Stimulated activated CD4-positive, alpha-beta T cell treated with anti-CD3 and anti-CD28 coated beads, Interleukin-2, amount 100 ng/mL, for 48 hours (primary cell): ENCODE measurements at regions not wholly inside any gene's neighbourhood (a gene's known extent, or its start where the extent isn't known, plus 50 kb on each side); places are given as distances from the start of the nearest gene placed in this dataset.

Experiments used
- DNase-seq, 2 donors: peaks; one replicate each; pipeline ENCODE4 v3.0.0-alpha.2; 2020

DNA sequence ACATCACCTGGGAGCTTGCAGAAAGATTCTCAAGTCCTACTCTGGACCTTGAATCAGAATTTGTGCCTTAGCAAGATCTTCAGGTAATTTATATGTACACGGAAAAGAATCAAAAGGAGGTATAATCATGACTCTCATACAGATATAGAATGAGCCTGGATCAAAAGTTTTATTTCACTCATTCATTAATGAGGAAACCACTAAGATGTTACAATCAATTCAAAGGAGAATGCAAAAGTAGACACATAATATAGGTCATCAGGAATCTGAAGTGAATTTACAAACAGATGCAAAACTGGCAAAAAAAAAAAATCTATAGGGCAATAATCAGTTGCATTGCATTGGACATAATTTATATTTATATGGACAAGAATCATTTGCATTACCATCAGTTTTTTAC lies 195.4 kb upstream of the TLE3 start:
- no peak for DNase-seq

DNA sequence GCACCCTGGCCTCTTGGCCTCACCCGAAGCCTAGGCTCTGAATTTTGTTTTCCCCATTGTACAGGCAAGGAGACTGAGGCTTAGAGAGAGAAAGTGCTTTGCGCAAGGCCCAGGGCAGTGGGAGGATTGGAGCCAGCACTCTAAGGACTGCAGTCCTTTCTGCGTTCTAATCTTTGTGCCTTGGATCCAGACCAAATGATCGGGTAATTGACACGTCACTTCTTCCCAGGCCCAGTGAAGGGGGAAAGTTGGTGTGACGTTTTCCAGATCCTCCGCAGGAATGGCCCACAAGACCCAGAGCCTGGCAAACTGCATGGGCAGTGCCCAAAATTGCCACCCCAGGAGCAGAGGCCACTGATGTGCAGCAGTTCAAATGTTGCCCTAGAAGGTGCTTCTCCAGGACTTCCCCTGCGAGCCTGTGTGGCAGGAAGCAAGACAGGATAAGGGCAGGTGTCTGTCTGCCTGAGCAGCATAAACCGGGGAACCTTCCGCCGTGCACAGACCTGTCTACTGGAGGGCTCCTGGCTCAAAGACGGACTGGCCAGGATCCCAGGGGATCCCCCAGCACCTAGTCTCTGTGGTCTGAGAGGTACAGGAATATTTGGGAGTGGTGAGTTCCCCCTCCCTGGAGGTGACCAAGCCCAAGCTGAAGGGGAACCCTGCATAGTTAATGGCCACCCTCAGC lies 194.5 kb upstream of the TLE3 start:
- no peak for DNase-seq

DNA sequence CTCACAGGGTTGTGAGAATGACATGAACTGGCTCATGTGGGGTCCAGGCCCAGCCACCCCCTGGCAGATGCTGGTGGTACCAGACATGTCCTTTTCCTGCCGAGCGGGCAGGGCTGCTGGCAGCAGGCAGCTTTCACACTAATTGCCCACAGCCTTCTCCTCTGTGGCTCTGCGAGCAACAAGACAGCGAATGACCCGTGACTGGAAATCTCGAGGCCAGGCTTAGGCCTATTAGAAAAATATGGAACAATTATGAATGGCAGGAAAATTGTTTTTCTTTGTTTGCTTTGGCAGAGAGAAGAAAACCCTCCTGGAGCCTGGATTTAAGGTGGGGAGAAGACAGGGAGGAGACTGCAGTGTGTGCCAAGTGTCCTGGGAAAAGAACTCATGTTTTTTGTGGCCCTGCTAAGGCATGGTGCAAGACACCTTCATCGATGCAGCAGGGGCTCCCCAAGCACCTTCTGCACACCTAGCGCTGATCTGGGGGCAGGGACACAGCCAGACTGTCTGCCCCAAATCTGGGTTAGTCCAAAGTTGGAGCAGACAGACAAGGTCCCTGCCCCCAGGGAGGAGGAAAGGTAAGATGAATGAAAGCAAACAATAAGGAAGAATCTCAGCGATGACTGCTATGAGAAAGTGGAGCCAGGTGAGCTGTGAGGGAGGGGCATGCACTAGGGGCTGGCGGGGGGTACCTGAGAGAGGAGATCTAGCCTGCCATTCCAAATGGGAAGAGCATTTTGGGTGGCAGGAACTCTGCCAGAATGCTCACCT lies 193.8 kb upstream of the TLE3 start:
- DNase-seq: no peak

DNA sequence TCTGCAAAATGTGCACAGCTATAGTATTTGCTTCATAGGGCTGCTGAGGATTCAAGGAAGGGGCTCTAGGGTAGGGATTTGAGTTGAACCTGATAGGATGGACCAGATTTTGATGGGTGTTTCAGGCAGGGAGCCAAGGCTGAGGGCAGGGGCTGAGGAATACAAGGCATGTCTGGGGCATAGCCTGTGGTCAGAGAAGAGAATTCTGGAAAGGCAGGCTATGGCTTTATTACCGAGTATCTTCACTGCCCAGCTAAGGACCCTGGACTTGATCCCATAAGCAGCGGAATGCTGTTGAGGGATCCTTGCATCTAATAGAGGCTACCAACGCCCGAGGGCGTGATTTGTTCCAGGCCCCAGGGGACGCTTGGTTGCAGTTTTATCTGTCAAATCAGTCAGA lies 193.0 kb upstream of the TLE3 start:
- DNase-seq: no peak

DNA sequence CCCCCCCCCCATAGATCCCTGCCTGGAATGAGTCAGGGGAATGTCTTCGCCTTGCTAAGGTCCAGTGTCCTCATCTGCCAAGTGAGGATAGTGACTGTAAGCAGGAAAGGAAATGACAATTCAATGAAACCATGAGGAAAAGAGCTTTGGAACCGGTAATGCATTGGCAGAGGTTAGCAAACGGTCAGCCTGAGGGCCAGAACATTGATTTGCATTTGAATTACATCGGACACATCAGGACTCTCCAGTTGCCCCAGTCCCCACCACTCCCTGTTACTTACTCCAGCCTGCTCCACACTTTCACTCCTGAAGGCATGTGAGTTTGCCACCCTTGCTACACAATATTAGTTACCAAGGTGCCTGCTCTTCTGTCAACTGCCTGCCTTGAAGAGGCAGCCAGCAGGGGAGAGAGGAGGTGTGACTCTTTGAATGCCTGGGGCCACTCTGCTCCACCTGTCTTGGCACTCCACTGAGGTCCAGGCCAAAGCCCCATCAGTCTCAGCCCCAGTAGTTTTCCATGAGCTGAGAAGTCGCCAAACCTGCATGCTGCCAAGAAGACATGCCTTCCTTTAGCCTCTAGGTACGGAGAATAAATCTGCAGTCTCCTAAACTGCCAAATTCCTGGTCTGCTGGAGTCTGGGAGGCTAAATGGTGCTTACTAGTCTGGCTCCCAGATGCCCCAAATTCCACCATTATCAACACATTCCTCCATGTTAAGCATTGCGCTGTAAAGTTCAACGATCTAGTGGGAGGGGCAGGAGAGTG lies 191.7 kb upstream of the TLE3 start:
- no peak for DNase-seq

DNA sequence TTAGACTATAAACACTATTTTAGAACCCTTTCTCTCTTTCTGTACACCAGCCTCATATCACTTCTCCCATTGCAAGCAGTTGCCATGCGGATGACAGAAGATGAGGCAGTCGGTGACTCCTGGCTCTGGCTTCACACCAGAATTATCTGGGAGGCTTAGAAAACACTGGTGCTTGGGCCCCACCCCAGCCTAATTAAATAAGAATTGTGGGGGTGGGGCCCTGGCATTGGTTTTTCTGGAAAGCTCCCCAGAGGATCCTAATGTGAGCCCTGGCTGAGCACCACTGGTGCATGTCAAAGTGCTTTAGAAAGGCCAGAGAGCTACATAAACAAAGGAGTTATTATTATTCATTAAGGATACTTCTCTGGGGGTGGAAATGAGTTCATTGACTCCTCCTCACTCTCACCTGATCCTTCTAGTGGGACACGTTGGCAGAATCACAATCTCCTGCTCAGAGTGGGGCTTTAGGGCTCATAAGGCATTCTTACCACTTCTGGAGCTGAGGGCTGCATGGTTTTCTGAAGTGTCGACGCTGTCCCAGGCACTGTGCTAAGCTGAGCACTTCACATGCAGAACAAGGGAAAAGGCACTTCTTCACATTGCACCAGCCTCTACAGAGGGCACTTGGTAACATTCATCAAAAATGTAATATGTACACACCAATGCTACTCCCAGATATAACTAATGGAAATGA lies 188.5 kb upstream of the TLE3 start:
- DNase-seq: no peak

DNA sequence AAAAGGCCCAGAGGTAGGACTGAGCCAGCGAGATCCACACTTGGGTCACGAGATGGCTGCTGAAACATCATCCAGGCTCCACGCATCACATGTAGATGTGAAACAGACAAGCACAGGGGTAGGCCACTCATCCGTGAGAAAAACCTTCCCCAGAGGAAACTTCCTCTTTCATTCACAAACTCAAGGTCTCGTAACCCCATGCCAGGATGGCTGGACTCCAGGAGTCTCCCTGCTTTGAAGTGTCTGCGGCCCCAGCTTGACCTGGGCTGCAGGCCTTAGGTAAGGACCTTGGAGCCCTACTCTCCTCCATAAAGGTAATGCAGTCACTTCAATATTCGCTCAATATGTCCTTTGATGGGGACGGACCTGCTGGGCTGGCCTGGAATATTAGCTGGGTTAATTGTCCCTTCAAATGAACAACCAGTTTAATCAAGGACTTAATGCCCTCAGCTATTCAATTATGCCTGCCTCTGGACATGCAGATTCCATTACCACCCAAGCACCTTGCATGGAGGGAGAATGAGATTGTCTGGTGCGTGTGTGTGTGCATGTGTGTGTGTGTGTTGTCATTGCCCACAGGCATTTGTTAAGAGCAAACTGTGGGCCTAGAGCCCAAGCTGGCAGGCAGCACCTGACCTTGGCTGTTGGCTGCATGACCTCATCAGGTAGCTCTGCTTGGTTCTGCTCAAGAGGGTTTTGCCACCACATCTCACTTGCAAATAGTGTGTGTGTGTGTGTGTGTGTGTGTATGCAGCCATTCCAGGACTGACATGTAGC lies 186.9 kb upstream of the TLE3 start:
- no peak for DNase-seq

DNA sequence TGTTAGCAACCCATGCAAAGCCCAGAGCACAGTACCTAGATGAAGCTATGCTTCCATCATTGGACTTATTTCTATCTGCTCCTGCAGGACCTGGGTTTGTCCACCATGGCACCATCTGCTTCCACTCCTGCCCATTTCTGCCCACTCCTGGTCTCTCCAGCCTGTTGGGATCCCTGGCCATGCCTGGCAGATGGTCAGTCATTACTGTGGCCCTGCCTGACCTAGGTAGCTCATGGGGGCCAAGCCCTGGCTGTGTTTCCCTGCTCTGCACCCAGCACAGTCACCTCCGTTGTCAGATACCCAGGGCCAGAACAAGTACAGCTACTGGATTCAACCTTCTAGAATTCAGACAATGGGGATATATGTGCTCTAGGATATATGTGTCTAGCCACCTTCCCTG lies 185.8 kb upstream of the TLE3 start:
- no peak for DNase-seq

DNA sequence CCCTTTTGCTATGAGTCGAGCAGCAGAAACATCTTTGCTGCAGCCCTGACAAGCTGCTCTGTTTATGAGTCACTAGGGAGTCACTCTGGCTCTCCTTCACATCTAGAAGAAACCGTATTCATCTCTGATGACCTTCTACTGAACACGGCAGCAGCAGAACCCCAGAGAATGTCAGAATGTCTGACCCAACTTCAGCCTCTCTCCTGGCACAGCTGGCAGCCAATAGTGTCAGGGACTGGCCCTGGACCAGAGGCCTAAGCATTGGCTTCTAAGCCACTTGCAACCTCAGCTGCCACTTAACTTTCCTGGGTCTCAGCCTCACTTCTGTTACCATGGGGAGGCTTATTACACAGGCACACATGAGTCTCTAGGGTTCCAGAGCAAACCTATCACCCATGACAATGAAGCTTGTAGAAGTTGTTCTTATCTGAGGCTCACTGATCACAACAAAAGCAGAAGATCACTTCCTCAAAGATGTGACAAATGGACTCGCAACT lies 184.1 kb upstream of the TLE3 start:
- no peak for DNase-seq

DNA sequence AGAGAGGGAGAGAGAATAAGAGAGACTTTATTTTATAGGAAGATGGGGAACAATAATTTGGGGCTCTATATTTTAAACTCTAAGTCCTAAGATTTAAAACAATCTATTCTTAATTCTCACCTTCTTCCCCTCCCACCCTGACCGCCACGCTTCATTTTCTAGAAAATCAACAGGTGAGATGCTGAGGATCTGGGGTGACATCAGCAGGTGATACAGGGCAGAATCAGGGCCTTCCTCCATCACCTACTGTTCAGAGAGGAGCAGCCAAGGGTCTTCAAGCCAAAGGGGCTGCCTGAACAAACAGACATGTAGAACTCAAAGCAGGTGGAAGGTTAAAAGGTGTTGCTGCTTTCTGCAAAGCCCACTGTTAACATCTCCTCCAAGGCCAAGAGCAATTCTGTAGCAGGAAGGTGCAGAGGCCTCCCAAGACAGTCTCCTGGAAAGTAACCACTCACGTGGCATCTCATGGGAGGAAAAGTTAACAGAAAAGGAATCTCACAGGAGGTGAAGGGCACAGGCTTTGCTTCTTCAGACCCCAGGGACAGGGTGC lies 183.6 kb upstream of the TLE3 start:
- no peak for DNase-seq

DNA sequence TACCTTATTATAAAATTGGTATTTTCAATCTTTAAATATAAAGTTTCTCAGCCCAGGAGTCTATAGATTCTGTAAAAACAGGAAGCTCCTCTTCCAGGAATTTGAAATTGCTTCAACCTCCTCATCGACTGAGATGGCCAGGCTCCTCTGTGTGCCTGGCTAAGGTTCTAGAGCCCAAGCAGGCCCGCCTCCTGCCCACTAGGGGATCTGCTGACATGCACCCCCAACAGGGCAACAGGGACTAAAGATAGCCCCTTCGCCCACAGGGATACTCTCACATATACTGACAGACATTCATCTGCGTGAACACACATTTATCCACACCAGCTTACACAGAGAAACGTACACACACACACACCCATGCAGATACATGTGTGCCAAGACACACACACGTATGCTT lies 183.1 kb upstream of the TLE3 start:
- no peak for DNase-seq

DNA sequence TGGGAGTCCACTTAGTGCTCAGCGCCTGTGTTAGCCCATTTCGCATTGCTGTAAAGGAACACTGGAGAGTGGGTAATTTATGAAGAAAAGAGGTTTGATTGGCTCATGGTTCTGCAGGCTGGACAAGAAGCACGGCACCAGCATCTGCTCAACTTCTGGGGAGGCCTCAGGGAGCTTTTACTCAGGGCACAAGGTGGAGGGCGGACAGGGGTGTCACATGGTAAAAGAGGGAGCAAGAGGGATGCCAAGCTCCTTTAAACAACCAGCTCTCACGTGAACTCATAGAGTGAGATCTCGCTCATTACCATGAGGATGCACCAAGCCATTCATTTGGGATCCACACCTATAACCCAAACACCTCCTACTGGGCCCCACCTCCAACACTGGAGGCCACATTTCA lies 181.4 kb upstream of the TLE3 start:
- no peak for DNase-seq

DNA sequence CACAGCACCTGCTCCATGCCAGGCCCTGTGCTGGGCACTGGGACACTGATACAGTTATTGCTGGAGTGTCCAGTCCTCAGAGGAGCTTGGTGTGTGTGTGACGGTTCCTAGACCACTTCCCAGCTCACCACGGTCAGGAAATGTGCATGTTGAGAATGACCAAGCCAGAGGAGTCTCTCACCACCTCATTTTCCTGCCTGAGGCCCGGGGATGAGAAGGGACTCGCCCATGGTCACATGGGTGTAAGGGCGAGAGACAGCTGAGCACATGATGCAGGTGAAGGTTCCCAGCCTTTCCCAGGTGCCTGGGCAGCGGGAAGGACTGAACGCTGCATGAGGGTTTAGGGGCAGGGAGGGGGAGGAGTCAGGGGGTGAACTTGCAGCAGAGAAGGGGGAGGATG lies 180.9 kb upstream of the TLE3 start:
- no peak for DNase-seq

DNA sequence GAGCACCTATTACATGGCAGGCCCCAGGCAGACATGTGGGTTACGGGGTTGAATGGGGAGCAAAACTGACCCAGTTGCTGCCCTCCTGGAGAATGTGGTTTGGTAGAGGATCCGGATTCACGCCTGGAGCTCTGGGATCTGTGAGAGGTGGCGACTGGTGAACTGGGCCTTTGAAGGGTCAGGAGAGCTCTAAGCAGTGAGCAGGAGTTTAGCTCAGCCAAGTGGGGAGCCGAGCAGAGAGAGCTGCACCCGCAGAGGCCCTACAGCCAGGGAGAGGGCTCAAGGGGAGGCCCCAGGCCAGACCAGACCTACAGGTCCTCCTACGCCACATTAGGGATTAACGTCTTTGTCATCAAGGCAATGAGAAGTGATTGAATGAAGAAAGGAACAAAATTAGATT lies 179.8 kb upstream of the TLE3 start:
- DNase-seq: no peak

DNA sequence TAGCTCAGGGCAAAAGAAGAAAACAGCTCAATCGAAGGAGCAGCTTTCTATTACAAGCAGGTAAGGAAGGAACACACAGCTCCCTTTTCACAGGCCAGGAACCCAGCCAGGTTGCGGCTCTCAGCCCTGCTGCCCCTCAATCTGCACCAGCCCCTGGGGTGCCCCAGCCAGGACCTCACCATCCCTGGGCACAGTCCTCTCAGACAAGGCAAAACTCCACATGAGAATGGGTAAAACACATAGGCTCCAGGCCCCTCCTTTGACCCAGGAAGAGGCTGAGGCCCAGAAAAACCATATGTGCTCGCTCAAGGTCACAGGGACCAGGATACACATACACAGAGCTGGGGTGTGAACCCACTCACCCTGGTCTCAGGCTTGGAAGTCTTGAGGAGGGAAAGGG lies 178.7 kb upstream of the TLE3 start:
- DNase-seq: no peak

DNA sequence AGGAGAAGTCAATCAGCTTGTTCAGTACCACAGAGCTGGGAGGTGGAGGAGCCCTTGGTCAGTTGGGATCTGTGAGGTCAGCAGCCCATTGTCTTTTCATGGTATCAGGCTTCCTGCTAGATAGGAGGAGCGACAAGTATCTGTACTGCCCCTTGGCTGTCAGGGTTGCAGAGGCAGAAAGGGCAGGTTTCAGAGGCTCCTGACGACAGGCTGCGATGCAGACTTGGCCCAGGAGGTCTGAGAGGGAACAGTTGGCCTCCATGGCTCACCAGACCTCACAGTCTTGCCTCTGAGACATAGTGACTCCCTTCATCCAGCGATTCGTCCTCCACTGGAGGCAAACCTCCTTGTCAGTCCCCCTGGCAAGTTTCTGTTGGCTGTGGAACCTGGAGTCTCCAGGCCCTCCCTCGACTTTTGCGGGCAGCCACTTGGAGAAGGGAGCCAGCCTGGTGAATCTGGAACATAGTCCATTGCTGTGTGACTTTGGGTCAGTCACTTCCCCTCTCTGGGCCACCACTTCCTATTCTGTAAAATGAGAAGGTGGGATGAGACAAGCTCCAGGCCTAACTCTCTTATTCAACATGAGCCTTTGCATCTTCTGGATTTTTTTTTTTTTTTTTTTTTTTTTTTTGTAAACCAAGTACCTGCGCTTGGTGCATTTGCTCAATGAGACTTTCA lies 177.9 kb upstream of the TLE3 start:
- DNase-seq: no peak

DNA sequence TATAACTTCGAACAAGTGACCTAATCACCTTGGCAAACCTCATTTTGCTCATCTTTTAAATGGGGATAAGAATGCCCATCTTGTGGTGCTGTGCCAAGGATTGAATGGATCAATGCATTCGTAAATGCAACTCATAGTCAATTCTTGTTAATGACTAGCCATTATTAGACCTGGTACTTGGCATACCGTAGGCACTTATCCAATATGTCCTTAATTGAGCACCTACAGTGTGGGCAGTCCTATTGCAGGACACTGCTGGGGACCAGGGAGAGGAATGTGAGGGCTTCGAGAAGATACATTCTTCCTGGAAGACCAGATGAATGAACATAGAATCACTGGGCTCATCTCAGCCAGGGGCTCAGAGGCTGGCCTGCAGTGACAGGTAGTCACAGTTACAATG lies 177.2 kb upstream of the TLE3 start:
- no peak for DNase-seq

DNA sequence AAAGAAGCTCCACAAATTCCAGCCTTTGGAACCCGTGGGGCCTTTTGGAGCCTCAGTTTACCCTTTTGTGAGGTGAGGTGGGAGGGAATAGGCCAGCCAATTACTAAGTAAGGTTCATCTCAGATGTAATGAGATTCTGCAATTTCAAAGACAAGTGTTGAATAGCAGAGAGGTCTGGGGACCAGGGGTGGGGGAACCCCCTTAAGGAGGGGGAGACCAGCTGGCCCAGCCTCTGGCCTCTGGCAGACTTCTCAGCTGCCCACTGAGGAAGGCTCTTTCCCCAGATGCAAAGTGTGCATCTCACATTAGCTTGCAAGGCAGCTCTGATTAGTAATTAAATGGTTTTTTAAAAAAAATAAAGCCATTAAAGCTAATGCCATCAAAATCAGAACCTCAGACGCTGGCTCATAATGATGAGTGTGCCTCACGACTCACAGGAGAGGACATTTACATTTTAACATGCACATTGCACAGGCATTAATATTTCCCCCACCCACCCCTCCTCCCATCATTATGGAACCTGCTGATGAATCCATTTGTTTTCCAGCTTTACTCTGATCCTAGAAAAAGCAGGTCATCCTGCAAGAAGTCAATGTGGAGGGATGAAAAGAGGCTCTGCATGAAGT lies 176.7 kb upstream of the TLE3 start:
- DNase-seq: no peak

DNA sequence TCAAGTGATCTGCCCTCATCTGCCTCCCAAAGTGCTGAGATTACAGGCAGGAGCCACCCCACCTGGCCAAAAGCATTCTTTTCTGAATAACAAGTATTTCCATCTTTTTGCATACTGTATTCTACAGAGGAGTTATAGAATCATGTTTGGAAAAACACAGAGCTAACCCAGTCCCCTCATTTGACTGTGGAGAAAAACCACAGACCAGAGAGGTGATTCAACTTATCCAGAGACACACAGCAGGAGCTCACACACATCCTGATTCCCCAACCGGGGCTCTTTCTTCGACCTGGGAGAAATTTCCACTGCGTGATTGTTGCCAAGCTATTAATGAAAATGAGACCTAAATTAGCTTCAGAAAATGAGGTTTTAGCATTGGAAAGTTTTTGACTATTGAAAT lies 176.1 kb upstream of the TLE3 start:
- DNase-seq: no peak

DNA sequence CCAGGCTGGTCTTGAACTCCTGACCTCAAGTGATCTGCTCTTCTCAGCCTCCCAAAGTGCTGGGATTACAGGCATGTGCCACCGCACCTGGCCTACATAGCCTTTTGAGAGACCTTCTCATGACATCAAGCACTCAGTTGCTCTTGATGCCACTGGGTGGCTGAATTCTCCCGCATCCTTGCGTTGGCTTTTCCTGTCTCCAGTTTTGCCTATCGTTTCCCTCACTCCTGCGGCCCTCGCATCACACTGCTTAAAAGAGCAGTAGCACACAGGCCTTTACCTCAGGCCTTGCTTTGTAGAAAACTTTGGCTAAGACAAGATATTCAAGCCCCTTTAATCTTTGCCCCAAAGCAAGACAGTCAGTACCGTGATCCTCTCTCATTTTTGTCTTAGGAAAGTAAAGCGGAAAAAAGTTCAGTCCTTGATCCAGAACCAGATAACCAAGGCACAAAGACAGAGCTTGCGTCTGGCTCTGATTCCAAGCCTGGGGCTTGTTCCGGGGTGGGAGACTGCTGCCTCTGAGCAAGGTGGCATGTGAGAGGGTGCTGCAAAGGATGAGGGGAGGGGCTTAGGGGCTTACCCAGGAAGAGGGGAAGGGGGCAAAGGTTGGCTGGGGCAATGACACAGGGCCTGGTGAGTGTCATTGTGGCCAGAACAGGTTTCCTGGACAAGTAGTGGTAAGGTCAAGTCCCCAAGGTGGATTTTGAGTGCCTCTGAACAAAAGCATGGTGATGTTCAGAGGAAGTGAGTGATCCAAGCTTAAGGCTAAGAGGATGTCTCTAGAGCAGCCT lies 175.0 kb upstream of the TLE3 start:
- no peak for DNase-seq
